K562 (cell line): ENCODE measurements at regions not wholly inside any gene's neighbourhood (a gene's known extent, or its start where the extent isn't known, plus 50 kb on each side); places are given as distances from the start of the nearest gene placed in this dataset.

Experiments
- ATAC-seq: fragments of 200-7000 bp; cut with Tn5 transposase; 3 replicates; pipeline ENCODE4 v1.9.1; 2020; ENCODE audit warnings: moderate library complexity
- BruUV-seq: library from RNA; stranded (reverse); fragments of 400-500 nt; replicated peaks from 2 replicates; lab custom pipeline; 2021; lab: Mats Ljungman, UMichigan
- CTCF ChIA-PET: fragments of 300-600 bp; formaldehyde crosslinking; extraction: SDS; loops from one replicate; lab custom pipeline; 2021; ENCODE audit warnings: low intra/inter-chr PET ratio; lab: Yijun Ruan, JAX
- POLR2A ChIA-PET: fragments of 300-600, 350-650 bp; sonication (Branson Sonifier 250); formaldehyde crosslinking; extraction: SDS; loops from one replicate; lab custom pipeline; 2021; ENCODE audit warnings: antibody characterized with exemption, inconsistent platforms; lab: Yijun Ruan, JAX
- DNase-seq, 4 experiments: peaks; one replicate each; pipeline versions ENCODE4 v3.0.0 to v3.0.0-alpha.2; 2011 to 2018; ENCODE audit warnings: low spot score in 3 of 4, mixed read lengths in 3 of 4; ENCODE audit errors: extremely low read depth in 1 of 4
- FAIRE-seq: peaks from 2 replicates; lab custom pipeline; 2011; peaks lifted over from hg19 to GRCh38; lab: Jason Lieb, UNC
- H2AFZ ChIP-seq: 2 replicates; pipeline ENCODE4 v1.6.0; 2011; ENCODE audit warnings: low read depth, low read length, control low read depth, inconsistent platforms
- H3K27ac ChIP-seq: fragments of 200-600 bp; 3 replicates; pipeline ENCODE4 v1.8.0; 2011; ENCODE audit warnings: low read depth, mild to moderate bottlenecking, control low read depth, inconsistent platforms, low read length, moderate library complexity, mixed read lengths; ENCODE audit errors: extremely low read depth
- H3K27me3 ChIP-seq, 2 experiments: fragments of 300-600 bp in 1 of 2; 2 replicates in 1 of 2; 3 replicates in 1 of 2; pipeline versions ENCODE4 v1.6.0 to v1.8.0; 2011; ENCODE audit warnings: inconsistent platforms in 2 of 2, low read length in 2 of 2, mild to moderate bottlenecking in 1 of 2, mixed read lengths in 1 of 2, moderate library complexity in 1 of 2; ENCODE audit not compliant: control insufficient read depth in 2 of 2, insufficient read depth in 2 of 2
- H3K36me3 ChIP-seq: fragments of 300-600 bp; 3 replicates; pipeline ENCODE4 v1.8.0; 2011; ENCODE audit warnings: mild to moderate bottlenecking, low read length, inconsistent platforms; ENCODE audit not compliant: control insufficient read depth, insufficient read depth
- H3K4me1 ChIP-seq, 2 experiments: fragments of 200-600 bp in 1 of 2; replicated peaks in 1 of 2; 2 replicates in 1 of 2; 3 replicates in 1 of 2; pipeline versions ENCODE4 v1.5.1 to v1.8.0; 2011; ENCODE audit warnings: inconsistent platforms in 2 of 2, low read length in 2 of 2, mild to moderate bottlenecking in 1 of 2, mixed read lengths in 1 of 2, moderate library complexity in 1 of 2; ENCODE audit not compliant: control insufficient read depth in 2 of 2, insufficient read depth in 2 of 2
- H3K4me2 ChIP-seq: 2 replicates; pipeline ENCODE4 v1.6.1; 2011; ENCODE audit warnings: low read length, control low read depth, inconsistent platforms, mixed read lengths; ENCODE audit not compliant: insufficient read depth
- H3K4me3 ChIP-seq: fragments of 200-600 bp; sonication (generic), shearing (Covaris generic); 2 replicates; pipeline ENCODE4 v1.5.1; 2016; ENCODE audit warnings: control low read depth, inconsistent platforms
- H3K79me2 ChIP-seq: fragments of 200-600 bp; 3 replicates; pipeline ENCODE4 v1.8.0; 2011; ENCODE audit warnings: low read length, inconsistent platforms; ENCODE audit not compliant: control insufficient read depth, insufficient read depth
- H3K9ac ChIP-seq, 2 experiments: 2 replicates each; pipeline versions ENCODE4 v1.6.0 to v1.6.1; 2011; ENCODE audit warnings: low read depth in 2 of 2, low read length in 2 of 2, control low read depth in 1 of 2, inconsistent platforms in 1 of 2, mild to moderate bottlenecking in 1 of 2, mixed read lengths in 1 of 2; ENCODE audit not compliant: insufficient read depth in 1 of 2
- H3K9me1 ChIP-seq: one replicate; pipeline ENCODE4 v1.6.0; 2011; ENCODE audit warnings: inconsistent platforms, mild to moderate bottlenecking, low read length, moderate library complexity; ENCODE audit not compliant: control insufficient read depth, insufficient read depth
- H3K9me3 ChIP-seq: replicated peaks from 2 replicates; pipeline ENCODE4 v1.5.1; 2011; ENCODE audit warnings: low read depth, low read length, inconsistent platforms; ENCODE audit not compliant: control insufficient read depth, insufficient read depth
- H4K20me1 ChIP-seq: replicated peaks from 2 replicates; pipeline ENCODE4 v1.6.1; 2011; ENCODE audit warnings: low read length, inconsistent platforms, mixed read lengths; ENCODE audit not compliant: control insufficient read depth, insufficient read depth
- CBX8 ChIP-seq: fragments of 200-600 bp; sonication (generic); IDR thresholded peaks from 2 replicates; pipeline ENCODE4 v1.6.1; 2012; ENCODE audit warnings: borderline replicate concordance, mixed run types, low read depth, mild to moderate bottlenecking, moderate library complexity, mixed read lengths, low read length, control low read depth, inconsistent platforms; ENCODE audit not compliant: poor library complexity, severe bottlenecking; ENCODE audit errors: extremely low read depth
- FOXA1 ChIP-seq: fragments of 450-650 bp; IDR thresholded peaks from 2 replicates; pipeline ENCODE4 v1.6.1; 2016; ENCODE audit warnings: mild to moderate bottlenecking, borderline replicate concordance
- HNRNPK ChIP-seq: fragments of 200-400 bp; formaldehyde crosslinking; IDR thresholded peaks from one replicate; pipeline ENCODE4 v1.6.1; 2018; ENCODE audit warnings: mild to moderate bottlenecking, low read depth, low read length; ENCODE audit not compliant: poor library complexity, severe bottlenecking
- LARP7 ChIP-seq: fragments of 450-650 bp; IDR thresholded peaks from 2 replicates; pipeline ENCODE4 v1.6.1; 2016
- ZFX ChIP-seq: sonication (generic); formaldehyde crosslinking; IDR thresholded peaks from 2 replicates; pipeline ENCODE4 v1.8.0; 2022; ENCODE audit warnings: mild to moderate bottlenecking, missing genetic modification reagents, moderate library complexity
- ZNF253 ChIP-seq: fragments of 250-450 bp; sonication (Bioruptor Pico); conservative IDR thresholded peaks from 2 replicates; pipeline ENCODE4 v1.6.1; 2021; ENCODE audit warnings: mild to moderate bottlenecking
- WGBS: fragments of 100-300 bp; shearing (Covaris generic); methylation state at CpG from one replicate; pipeline ENCODE4 v1.1.6; 2016; ENCODE audit warnings: low coverage, mixed read lengths; ENCODE audit not compliant: insufficient coverage; ENCODE audit errors: missing lambda C conversion rate; 5-methylcytosine and 5-hydroxymethylcytosine counted together
- in situ Hi-C: fragments of 300-500 bp; cut with MboI; formaldehyde crosslinking; loops from 4 replicates; pipeline ENCODE4 v1.15.0; 2018; ENCODE audit warnings: inconsistent platforms, mixed read lengths
- intact Hi-C: fragments of 100-400 bp; cut with micrococcal nuclease; formaldehyde crosslinking; loops from 2 replicates; pipeline ENCODE4 v1.14.2; 2022
- TF ChIP-seq, protein P1 (sequence below): sonication (generic); formaldehyde crosslinking; IDR thresholded peaks from 2 replicates; pipeline ENCODE4 v1.9.0; 2022; ENCODE audit warnings: mild to moderate bottlenecking, missing genetic modification reagents
- TF ChIP-seq, protein P2 (sequence below): IDR thresholded peaks from 3 replicates; pipeline ENCODE4 v1.6.1; 2011; ENCODE audit warnings: borderline replicate concordance, mild to moderate bottlenecking; ENCODE audit not compliant: insufficient read length, insufficient read depth

DNA sequence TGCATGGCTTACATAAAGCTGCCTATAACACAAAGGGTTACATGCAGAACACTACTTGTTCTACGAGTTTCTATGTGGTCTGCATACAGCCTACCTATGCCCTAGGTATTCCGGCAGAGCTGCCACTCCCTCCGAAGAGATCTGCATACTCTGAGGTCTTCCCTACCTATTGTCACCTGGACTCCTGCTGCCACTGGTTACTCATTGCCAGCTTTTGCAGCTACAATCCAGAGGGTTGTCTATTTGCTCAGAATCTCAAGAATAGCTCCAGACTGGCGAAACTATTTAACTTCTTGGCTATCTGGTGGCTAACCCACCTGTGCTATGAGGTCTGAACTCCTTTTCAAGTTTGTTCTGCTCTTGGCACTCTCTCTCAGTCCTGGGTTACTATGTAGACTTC is 323.3 kb downstream of the BMP2 start:
- no peak for ATAC-seq
- H3K27ac ChIP-seq = no peak overlapping the region
- TF ChIP-seq, protein P1, sequence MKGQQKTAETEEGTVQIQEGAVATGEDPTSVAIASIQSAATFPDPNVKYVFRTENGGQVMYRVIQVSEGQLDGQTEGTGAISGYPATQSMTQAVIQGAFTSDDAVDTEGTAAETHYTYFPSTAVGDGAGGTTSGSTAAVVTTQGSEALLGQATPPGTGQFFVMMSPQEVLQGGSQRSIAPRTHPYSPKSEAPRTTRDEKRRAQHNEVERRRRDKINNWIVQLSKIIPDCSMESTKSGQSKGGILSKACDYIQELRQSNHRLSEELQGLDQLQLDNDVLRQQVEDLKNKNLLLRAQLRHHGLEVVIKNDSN (CRISPR knock-in tag) = no peak
- TF ChIP-seq HNRNPK (no peak), LARP7 (no peak), ZNF253 (CRISPR knock-in tag) (no peak), FOXA1 (no peak), CBX8 (no peak), ZFX (CRISPR knock-in tag) (no peak)
- TF ChIP-seq, protein P2, sequence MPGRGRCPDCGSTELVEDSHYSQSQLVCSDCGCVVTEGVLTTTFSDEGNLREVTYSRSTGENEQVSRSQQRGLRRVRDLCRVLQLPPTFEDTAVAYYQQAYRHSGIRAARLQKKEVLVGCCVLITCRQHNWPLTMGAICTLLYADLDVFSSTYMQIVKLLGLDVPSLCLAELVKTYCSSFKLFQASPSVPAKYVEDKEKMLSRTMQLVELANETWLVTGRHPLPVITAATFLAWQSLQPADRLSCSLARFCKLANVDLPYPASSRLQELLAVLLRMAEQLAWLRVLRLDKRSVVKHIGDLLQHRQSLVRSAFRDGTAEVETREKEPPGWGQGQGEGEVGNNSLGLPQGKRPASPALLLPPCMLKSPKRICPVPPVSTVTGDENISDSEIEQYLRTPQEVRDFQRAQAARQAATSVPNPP = no peak
- no peaks in the 10 kb centered on the region for H3K4me1 ChIP-seq
- ChIA-PET CTCF (no interaction called here), POLR2A (no interaction called here)
- H3K9me1 ChIP-seq = no peaks in the 10 kb centered on the region
- intact Hi-C loops (no loop called here), in situ Hi-C loops (no loop called here)
- no peak overlapping the region for H3K9ac ChIP-seq
- no peaks in the 10 kb centered on the region for H4K20me1 ChIP-seq
- no peak for DNase-seq
- H3K36me3 ChIP-seq = no peaks in the 10 kb centered on the region
- no peaks in the 10 kb centered on the region for H3K27me3 ChIP-seq
- no peak overlapping the region for H2AFZ ChIP-seq
- H3K9me3 ChIP-seq = no peaks in the 10 kb centered on the region
- H3K79me2 ChIP-seq = no peaks in the 10 kb centered on the region
- FAIRE-seq = no peak
- no TSS peak for BruUV-seq
- no peak overlapping the region for H3K4me3 ChIP-seq
- 0% methylated on average over 4 of the region's 4 CpGs for WGBS
- H3K4me2 ChIP-seq = no peak overlapping the region
